Smooth muscle cell (in vitro differentiated cells): ENCODE measurements at regions not wholly inside any gene's neighbourhood (a gene's known extent, or its start where the extent isn't known, plus 50 kb on each side); places are given as distances from the start of the nearest gene placed in this dataset.

Experiments used
- DNase-seq: peaks from one replicate; lab custom pipeline; 2025; ENCODE audit not compliant: unreplicated experiment; lab: John Stamatoyannopoulos, UW
- H2AFZ ChIP-seq: fragments of 200-600 bp; sonication (generic); 2 replicates; pipeline ENCODE4 v1.6.0; 2016; ENCODE audit warnings: antibody characterized with exemption, low read depth, mild to moderate bottlenecking
- H3F3A ChIP-seq: fragments of 200-600 bp; sonication (generic); 2 replicates; pipeline ENCODE4 v1.6.0; 2017; ENCODE audit warnings: antibody characterized with exemption, low read depth
- H3K27ac ChIP-seq: fragments of 200-600 bp; sonication (generic); 2 replicates; pipeline ENCODE4 v1.5.1; 2016; ENCODE audit warnings: low read depth, mild to moderate bottlenecking
- H3K27me3 ChIP-seq: fragments of 200-600 bp; sonication (generic); 2 replicates; pipeline ENCODE4 v1.6.1; 2016; ENCODE audit warnings: low read depth, mild to moderate bottlenecking
- H3K36me3 ChIP-seq: fragments of 200-600 bp; sonication (generic); 2 replicates; pipeline ENCODE4 v1.5.1; 2016; ENCODE audit warnings: low read depth
- H3K4me1 ChIP-seq: fragments of 200-600 bp; sonication (generic); 2 replicates; pipeline ENCODE4 v1.5.1; 2016; ENCODE audit warnings: low read depth
- H3K4me2 ChIP-seq: fragments of 200-600 bp; sonication (generic); 2 replicates; pipeline ENCODE4 v1.6.0; 2016; ENCODE audit warnings: mild to moderate bottlenecking
- H3K4me3 ChIP-seq: fragments of 200-600 bp; sonication (generic); 2 replicates; pipeline ENCODE4 v1.5.1; 2016; ENCODE audit warnings: mild to moderate bottlenecking
- H3K79me2 ChIP-seq: fragments of 200-600 bp; sonication (generic); 2 replicates; pipeline ENCODE4 v1.6.0; 2016; ENCODE audit warnings: low read depth, mild to moderate bottlenecking
- H3K9ac ChIP-seq: fragments of 200-600 bp; sonication (generic); 2 replicates; pipeline ENCODE4 v1.6.0; 2016; ENCODE audit warnings: low read depth
- H3K9me3 ChIP-seq: fragments of 200-600 bp; sonication (generic); replicated peaks from 2 replicates; pipeline ENCODE4 v1.5.1; 2016; ENCODE audit warnings: low read depth
- H4K20me1 ChIP-seq: fragments of 200-600 bp; sonication (generic); 2 replicates; pipeline ENCODE4 v1.6.0; 2016; ENCODE audit warnings: low read depth
- CTCF ChIP-seq: fragments of 200-600 bp; sonication (generic); IDR thresholded peaks from 2 replicates; pipeline ENCODE4 v1.5.1; 2017; ENCODE audit warnings: borderline replicate concordance, mild to moderate bottlenecking, antibody characterized with exemption; ENCODE audit not compliant: insufficient read depth, poor library complexity, severe bottlenecking
- WGBS: methylation state at CpG from one replicate; pipeline ENCODE4 v1.1.7; 2016; ENCODE audit warnings: low lambda C conversion rate; 5-methylcytosine and 5-hydroxymethylcytosine counted together

DNA sequence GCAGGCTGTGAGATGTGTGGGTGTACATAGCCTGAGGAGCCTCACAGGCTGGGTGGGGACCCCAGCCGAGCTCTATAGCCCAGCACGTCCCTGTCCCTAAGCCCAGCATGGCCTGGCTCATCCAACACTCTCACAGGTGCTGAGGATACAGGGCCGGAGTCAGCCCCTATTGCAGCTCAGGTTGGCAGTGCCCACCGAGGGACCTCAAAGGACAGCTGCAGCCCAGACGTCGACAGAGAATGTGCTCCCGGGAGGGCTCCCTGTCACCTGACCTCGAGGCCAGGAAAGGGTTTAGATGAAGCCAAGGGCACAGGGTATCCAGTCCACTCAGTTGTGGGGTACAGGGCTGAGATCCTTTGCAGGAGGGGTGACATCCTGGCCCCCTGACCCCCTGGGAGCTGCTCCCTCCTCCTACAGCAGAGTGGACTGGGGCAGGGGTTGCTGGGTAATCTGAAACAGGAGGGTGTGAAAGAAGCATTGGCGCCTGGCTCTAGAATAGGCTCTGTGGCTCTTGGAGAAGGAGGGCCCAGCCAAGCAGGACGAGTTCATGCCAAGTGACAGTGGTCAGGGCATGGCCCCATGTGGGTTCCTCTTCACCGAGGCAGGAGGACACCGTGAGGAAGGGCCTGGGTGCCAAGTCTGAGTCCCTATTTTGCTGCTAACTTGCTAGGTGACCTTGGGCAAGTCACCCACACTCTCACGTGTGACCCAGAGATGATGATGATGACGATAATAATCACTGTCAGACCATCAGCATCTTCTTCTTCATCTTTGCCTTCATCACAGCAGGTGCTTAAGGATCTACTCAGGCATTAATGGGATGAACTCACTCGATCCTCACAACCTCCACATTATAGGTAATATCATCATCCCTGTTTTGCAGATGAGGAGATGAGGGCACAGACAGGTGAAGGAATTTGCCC is 68.0 kb downstream of the RMI2 start:
- Histone ChIP-seq H3F3A (no peaks in the 10 kb centered on the region), H3K9me3 (no peaks in the 10 kb centered on the region), H3K27me3 (no peaks in the 10 kb centered on the region), H3K36me3 (no peaks in the 10 kb centered on the region), H4K20me1 (no peaks in the 10 kb centered on the region), H3K27ac (no peak overlapping the region), H3K4me3 (no peak overlapping the region), H2AFZ (no peak overlapping the region), H3K79me2 (no peaks in the 10 kb centered on the region), H3K9ac (no peak overlapping the region), H3K4me1 (no peaks in the 10 kb centered on the region), H3K4me2 (no peak overlapping the region)
- DNase-seq, result no peak
- no peak for TF ChIP-seq CTCF
- WGBS, result 91% methylated on average over 15 of the region's 15 CpGs

GRCh38 chr16:11413907-11414595 is 68.8 kb downstream of the RMI2 start:
- no peak for TF ChIP-seq CTCF
- WGBS, result 91% methylated on average over 11 of the region's 11 CpGs
- H3K9ac ChIP-seq, result no peak overlapping the region

DNA sequence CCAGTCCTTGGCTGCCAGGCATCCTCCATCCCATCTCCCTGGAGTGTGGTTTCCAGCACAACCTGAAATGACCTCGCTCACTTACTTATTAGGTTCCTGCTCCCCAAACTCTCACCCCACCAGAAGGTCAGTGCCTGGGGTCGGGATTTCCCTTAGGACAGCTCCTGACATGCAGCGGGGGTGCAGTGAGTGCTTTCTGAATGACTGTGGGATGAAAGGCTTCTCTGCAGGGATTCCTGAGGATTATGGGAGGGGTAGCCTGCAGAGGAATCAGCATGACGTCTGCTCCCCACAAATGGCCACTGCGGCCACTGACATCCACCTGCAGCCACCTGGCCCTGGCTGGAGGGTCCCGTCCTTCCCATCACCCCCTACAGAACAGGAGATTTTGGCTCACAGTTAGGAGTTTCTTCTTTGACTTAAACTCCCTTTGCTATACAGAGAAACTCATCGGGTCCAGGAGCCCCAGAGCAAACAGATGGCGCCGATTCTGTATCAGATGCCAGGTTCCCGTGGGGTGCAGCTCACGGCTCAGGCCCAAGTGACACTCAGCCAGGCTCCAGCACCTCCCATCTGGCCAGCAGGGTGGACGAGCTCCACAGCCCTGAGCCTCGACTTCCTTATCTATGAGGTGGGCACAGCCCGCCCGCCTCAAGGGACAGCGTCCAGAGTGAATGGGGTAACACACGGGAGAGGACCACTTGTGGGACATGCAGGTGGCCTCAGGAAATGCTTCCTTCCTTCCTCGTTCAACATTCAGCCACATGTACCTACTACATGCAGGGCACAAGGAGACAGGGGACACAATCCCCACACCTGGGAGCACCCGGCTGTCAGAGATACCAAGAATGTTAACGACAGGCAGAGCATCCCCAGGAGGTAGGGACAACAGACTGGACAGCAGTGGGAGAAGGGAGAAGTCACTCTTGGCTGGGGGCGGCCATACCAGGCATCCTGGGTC is 69.8 kb downstream of the RMI2 start:
- WGBS, result 80% methylated on average over 21 of the region's 21 CpGs
- no peaks in the 10 kb centered on the region for H3K9me3 ChIP-seq
- TF ChIP-seq CTCF, result no peak

More at GRCh38 chr16:11413907-11414595, 68.8 kb downstream of the RMI2 start:
- no peaks in the 10 kb centered on the region for H3K36me3 ChIP-seq
- H4K20me1 ChIP-seq, result no peaks in the 10 kb centered on the region
- no peak overlapping the region for H3K27ac ChIP-seq
- H3K4me2 ChIP-seq, result no peak overlapping the region
- no peak overlapping the region for H3K4me3 ChIP-seq
- no peaks in the 10 kb centered on the region for H3K79me2 ChIP-seq
- no peaks in the 10 kb centered on the region for H3K27me3 ChIP-seq
- H3K9me3 ChIP-seq, result no peaks in the 10 kb centered on the region
- no peaks in the 10 kb centered on the region for H3F3A ChIP-seq
- no peak overlapping the region for H2AFZ ChIP-seq
- DNase-seq, result no peak
- H3K4me1 ChIP-seq, result no peaks in the 10 kb centered on the region

More for the DNA sequence above, 69.8 kb downstream of the RMI2 start:
- Histone ChIP-seq H3F3A (no peaks in the 10 kb centered on the region), H3K4me1 (no peaks in the 10 kb centered on the region), H3K27me3 (no peaks in the 10 kb centered on the region), H3K4me2 (no peak overlapping the region), H3K27ac (no peak overlapping the region), H4K20me1 (no peaks in the 10 kb centered on the region), H3K9ac (no peak overlapping the region), H3K4me3 (no peak overlapping the region), H3K36me3 (no peaks in the 10 kb centered on the region), H2AFZ (no peak overlapping the region), H3K79me2 (no peaks in the 10 kb centered on the region)
- no peak for DNase-seq
